CD4-positive, alpha-beta T cell treated with Interleukin-15 for 4 hours (primary cell): ENCODE measurements at regions not wholly inside any gene's neighbourhood (a gene's known extent, or its start where the extent isn't known, plus 50 kb on each side); places are given as distances from the start of the nearest gene placed in this dataset.

Experiments used
- DNase-seq: peaks from one replicate; pipeline ENCODE4 v3.0.0-alpha.2; 2020; ENCODE audit warnings: low spot score

DNA sequence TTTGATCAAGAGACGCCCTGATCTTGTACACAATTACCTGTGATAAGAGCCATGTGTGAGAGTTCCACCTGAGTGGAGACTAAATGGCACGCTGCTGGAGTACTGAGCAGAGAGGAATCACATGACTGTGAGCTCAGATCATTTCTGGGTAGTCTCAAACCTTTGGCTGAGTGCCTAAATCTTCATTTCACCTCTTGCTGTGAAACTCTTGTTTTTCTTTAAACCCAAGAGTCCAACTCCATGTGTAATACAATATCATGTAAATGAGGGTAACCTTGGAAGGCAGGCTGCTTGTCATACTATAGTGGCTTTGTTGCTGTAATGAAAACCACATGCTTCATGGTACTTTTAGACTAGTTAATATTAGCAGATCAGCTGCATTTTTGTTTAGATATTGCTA is 156.9 kb downstream of the CAND1 start:
- no peak for DNase-seq

DNA sequence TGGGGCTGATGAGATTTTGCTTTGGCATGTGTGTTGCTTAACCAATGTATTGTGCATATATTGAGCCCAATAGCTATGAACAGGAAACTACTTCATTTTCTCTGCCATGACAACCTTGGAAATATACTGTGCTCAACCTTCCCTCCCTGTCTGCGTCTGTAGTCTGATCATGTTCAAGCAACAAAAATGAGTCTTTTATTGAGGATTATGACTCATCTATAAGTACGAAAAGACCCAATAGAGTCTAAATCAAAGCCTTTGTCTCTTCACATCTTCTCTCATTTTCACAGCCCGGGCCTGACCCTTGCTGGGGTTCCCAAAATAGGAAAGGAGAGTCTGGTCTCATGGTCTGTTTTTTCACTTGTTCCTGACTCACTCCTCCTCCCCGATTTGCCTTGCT is 158.2 kb downstream of the CAND1 start:
- DNase-seq = no peak

DNA sequence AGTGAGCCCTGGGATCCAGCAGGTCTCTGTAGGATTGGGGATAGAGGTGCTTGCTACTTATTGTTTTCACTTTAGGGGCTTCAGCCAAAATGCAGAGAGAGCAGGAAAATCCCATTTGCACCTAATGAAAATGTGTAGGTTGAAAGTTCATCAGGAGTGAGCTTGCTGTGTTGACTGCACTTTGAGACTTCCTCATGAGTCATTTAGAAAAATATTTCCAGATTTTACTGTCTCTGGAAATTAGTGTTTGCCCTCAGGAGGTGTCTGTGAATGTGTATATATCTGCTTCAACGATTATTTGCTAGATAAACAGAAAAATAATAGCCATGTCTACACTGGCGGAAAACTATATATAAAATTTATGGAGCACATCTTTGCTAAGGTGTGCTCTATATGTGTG is 159.3 kb downstream of the CAND1 start:
- no peak for DNase-seq

DNA sequence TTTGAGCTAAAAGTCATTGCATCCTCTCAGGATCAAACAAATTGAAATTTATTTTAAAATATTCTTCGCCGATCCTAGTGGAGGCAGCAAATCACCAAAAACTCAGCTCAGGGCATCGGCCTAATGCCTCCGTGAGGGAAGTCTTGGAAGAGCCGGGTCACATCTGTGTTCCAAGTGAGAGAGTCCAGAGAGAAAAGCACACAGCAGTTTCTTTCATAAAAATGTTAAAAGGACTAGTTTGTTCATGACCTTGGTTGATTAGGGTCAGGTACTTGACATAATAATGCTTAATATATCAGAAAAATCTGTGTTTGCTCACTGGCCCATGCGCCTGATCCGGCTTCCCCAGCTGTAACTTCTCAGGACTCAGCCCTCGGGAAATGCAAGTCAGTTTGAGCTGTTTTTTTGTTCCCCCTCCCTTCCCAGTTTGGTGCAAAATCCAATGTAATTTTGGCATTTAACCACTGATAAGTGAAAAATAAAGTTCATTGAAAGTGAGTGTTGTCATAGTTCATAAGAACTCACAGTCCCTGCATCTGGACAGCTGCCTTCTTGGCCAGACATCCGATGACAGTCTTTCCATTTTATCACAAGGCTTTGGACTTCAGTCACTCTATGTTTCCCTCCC is 161.7 kb downstream of the CAND1 start:
- DNase-seq = no peak

DNA sequence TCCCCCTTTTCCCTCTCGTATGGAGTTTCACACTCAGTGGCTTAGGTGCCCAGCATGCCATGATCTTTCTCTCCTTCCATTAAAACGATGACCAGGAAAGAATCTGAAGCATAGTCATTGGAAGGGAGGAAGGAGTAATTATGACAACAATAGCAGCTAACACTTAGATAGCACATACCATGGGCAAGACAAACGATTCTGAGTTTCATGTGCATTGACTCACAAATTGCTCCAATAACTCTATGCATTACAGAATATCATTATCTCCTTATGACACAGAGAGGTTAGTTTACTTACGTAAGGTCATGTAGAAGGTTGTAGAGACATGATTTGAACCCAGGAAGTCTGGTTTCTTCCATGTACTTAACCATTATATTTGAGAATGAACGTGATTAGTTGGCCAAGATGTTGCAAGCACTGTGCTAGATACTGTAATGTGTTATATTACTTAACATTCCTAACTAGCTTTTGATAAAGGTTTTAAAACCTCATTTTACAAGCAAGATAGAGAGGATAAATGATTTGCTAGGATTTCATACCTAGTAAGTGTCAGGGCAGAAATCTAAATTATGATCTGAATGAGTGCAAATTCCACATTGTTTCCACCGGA is 162.4 kb downstream of the CAND1 start:
- no peak for DNase-seq

DNA sequence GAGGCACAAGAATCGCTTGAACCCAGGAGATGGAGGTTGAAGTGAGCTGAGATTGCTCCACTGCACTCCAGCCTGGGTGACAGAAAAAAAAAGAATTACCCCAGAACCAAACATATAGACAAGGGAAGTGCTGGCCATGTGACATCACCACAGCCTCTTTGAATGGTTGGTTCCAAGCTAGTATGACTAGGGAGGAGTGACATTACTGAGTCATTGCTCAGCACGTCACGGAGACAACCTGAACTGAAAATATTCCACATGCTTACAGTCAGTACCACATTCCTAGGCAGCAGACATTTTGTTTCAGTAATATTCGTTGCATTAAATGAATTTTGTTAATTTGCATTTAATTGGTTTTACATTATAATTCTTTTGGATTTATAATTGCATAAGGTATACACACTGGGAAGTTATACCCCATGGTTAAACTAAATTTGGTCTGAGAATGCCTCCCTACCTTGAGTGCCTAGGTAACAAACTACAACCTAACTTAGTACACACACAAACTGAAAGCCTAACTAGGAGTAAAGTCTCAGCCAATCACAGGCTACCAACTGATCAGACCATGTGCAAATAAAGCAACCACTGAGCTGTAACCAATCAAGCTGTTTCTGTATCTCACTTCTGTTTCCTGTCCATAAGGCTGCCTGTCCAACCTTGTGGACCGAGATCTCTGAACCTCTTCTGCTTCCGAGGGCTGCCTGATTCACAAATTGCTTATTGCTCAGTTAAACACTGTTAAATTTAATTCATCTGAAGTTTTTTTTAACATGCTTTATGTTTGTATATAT is 164.4 kb downstream of the CAND1 start:
- no peak for DNase-seq

DNA sequence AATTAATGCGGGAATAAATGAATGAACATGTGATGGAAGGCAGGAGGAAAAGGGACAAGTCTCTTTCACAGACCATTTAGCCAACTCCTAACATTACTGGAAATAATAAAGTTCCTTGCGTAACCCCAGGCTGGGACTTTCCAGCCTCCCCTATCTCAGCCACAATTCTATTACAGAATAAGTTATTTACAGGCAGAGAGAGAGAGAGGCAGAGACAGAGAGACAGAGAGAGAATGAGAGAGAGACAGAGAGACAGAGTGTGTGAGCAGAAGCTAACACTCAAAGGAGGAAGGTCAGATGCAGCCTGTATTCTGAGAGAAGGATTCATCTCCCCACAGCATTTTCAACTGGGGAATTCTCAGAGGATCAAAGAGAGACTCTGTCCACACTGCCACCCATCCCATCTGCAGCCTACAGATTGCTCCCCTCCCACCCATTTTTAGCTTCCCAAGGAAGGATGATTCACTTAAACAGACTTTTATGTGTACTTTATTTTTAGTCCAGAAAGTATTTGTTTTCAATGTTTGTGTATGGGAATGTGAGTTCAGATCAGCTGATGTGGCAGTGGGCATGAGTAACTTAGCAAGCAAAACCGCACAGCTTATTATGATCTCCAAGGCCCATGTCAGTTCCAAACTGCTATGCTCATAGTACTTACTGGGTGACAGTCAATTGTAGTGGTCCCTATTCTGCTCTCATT is 165.7 kb downstream of the CAND1 start:
- DNase-seq = no peak

DNA sequence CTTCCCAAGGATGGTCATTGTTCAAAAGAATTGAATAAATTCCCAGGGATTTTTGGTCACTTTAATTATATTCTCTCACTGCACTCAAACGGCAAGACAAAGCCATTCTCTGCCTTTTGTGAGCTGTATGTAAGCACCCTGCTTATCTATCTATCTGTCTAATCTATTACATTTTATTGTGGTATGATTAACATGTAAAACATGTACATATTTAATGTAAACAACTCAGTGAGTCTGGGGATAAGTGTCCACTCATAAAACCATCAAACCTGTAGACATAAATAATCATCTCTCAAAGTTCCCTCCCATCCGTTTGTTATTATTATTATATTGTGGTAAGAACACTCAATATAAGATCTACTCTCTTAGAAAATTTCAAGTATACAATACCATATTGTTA is 167.1 kb downstream of the CAND1 start:
- DNase-seq = no peak

DNA sequence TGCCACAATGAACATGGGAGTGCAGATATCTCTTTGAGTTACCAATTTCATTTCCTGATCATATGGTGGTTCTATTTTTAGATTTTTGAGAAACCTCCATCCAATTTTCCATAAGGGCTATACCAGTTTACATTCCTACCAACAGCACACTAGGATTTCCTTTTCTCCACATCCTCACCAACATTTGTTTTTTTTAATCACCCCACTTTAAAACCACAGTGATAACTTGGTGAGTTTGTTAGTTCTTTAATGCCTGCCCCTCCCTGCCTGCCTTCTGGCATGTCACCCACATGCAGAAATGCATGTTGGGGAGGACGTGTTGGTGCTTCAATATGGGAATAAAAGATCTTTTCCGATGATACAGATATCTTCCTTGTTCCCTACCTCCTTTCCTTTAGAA is 167.9 kb downstream of the CAND1 start:
- DNase-seq = no peak

DNA sequence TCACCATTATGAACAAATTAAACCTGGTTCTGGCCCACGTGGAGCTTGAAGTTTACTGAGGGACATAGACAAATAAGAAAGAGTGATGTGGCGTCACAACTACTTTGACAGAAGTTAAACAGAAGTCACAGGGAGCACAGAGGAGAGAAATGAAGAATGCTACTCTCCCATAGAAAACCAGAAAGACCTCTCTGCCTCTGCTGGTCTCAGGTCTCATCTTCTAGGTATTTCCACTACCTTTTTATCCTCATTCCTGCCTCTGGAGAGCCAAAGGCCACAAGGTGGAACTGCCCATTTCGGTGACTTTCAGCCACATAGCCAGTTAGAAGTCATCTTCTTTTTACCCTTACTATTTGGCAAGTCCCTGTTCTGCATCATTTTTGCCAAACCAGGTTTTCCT is 170.5 kb downstream of the CAND1 start:
- DNase-seq = no peak

DNA sequence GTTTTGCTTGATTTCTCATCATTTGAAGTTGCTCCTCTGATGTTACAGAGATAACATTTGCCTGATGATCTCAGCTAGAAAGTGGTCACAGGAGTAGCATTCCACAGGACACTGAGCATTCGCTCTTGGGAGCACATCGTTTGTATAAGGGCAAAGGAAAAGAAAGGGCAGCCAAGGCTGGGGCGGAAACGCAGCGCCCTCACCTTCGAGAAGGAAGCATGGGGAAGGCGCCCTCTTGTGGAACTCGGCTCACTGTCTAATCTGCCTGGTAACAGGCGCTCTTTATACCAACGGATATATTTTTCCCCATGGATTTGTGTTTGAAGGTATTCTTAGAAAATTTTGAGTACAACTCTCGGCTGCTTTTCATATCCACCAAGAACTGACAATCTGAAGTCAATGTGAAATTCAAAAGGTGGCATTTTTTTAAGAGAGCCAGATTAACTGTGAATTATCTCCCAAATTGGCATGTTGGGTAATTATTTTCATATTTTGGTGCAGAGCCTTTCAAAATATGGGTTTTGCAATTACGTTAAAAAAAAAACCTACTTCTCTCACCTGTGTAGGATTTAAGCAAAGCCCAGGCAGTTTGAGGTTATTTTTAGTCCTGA is 172.7 kb downstream of the CAND1 start:
- peak; percentile 74 for DNase-seq

DNA sequence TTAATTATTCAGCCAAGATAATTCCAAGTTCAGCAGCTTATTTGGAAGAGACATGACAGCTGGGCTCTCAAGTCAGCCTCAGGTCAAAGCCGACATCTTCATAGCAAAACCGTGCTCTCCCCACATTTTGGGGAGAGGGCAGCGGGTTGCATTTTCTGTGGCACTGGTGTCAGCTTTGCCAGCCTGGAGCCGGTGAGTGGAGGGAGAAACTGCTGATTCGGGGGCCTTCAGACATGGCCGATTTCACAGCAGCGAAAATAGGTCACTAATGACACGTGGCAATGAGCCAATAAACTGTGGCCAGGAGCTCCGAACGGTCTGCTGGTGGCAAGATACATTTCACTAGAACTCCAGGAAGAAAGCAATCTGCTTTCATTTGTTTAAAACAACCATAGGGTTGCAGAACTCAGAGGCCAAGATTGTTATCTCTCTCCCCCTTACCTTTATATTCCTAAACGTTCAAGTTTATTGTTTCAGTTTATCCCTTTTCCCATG is 173.2 kb downstream of the CAND1 start:
- DNase-seq = no peak

DNA sequence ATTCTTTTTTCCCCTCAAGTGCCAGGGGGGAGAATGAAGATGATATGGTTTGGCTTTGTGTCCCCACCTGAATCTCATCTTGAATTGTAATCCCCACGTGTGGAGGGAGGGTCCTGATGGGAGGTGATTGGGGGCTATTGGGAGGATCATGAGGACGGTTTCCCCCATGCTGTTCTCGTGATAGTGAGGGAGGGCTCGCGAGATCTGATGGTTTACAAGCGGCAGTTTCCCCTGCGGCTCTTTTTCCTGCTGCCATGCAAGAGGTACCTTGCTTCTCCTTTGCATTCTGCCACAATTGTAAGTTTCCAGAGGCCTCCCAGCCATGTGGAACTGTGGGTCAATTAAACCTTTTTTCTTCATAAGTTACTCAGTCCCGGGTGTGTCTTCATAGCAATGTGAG is 173.7 kb downstream of the CAND1 start:
- DNase-seq = no peak

DNA sequence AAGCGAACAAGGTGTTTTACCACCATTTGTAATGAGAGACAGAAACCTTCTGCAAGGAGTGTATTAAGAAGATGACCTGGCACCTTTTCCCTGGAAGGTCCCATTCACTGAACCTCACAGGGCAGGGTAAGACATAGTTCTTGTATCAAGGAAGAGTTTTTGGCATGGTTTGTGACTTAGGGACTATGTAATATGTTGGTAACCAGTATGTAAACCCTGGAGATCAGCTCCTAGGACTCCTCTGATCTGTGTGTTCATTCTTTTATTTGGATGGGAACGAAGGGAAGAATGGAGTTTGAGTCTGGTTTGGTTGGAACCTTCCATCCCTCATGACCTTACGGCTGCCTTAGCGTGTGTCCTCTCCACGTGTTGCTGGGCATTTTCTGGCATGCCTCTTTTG is 175.4 kb downstream of the CAND1 start:
- DNase-seq = no peak

DNA sequence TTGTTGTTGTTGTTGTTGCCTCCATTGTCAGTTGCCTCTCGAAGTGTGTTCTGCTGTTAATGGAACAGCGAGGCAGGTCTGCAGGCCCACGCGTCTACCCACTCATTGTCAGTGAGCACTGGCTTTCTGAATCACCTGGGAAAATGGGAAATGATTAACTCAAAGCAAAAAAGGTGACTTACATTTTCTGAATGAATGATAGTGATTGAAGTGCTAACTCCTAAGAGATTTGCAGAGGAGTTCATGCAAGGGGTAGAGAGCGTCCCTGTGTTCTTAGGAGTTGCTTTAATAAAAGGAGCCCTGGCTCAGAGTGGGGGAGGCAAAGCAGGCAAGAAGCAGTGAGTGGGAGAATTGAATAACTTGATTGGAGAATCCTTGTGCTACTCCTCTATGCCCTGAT is 177.6 kb downstream of the CAND1 start:
- no peak for DNase-seq

DNA sequence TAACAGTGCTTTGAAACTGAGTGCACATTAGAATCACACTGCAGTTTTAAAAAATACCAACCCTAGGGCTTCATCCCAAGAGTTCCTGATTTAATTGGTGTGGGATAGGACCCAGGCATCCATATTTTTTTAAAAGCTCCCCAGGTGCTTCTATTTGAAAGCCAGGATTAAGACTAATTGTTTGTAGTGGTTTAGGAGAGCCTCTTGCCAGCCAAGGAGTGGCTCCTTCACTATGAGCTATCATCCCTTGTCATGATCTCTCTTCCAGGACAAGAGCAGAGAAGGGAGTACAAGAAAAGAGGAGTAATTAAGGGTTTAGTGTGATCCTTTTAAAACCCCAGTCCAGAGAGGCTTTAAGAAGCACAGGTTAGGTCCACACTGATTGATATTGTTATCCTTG is 178.0 kb downstream of the CAND1 start:
- no peak for DNase-seq

DNA sequence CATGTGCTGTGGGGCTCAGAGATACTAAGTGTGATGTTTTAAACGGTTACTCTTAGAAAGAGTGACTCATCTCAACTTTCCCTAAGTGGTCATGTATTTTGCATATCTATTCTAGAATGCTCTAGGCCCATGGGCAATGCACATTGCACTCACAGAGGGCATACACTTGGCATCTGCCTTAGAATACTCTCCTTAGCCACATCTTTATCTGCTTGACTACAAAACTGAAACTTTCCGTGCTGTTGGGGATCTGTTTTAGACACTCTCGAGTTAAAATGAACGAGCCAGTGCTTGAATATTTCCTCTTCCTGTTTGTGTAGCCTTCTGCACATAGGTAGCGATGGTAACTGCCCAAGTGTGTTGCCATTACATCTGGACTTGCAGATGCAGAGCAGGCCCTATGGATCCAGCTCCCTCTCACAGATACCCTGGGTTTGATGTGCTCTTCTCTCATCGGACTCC is 180.5 kb downstream of the CAND1 start:
- peak; percentile 39 for DNase-seq

DNA sequence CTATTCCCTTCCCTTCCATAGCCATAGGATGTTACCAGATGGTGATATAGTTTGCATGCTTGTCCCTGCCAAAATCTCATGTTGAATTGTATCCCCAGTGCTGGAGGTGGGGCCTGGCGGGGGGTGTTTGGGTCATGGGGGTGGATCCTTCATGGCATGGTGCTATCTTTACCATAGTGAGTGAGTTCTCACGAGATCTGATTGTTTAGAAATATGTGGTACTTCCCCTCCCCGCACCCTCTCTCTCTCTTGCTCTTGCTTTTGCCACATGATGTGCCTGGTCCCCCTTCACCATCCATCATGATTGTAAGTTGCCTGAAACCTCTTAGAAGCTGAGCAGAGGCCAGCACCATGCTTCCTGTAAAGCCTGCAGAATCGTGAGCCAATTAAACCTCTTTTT is 181.3 kb downstream of the CAND1 start:
- no peak for DNase-seq

DNA sequence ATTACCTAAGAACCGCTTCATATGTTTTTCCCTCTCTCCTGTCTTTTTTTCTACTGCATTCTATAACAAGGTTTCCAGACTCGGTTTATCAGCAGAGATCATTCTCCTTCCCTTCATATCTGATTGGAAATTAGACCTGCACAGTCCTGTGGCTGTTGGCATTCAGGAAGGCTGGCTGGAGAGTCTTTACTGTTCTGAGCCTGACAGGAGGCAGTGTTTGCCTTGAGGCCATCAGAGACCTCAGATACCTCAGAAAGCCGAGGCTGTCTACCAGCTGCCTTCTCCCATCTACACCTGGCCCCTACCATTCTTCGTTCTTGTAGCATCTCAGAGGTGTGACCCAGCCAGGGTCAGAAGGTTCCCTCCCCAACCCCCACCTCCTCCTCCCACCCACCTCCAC is 182.0 kb downstream of the CAND1 start:
- no peak for DNase-seq

DNA sequence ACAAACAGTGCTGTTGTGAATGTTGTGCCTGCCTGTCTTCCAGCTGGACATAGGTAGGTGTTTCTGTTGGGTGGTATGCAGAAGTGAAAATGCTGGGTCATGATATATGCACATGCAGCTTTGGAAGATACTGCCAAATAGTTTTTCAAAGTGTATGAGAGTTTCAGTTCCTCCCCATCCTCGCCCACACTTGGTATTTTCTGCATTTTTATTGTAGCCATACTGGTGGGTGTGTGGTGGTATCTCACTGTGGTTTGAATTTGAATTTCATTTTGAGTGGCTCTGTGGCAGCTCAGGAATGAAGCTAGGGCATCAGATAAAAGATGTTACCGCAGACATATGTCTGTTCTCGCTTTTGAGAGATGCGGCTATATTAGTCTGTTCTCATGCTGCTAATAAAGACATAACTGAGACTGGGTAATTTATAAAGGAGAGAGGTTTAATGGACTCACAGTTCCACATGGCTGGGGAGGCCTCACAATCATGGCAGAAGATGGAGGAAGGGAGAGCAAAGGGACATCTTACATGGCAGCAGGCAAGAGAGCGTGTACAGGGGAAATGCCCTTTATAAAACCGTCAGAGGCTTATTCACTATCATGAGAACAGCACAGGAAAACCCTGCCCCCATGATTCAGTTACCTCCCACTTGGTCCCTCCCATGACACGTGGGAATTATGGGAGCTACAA is 183.1 kb downstream of the CAND1 start:
- no peak for DNase-seq

DNA sequence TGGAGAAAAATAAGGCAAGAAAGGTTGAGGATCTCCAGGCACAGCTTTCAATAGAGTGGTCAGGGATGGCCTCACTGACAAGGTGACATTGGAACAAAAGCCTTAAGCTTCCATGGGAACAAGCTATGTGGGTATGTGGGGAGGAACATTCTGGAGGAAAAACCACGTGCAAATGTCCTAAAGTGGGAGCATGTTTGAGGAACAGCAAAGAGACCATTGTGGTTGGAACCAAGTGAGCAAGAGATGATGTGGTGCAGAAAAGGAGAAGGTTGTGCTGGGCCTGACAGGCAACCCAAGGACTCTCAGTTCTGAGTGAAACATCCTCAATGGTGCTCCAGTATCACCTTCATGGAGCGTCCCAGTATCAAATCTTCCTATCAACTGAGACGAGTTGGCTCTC is 184.0 kb downstream of the CAND1 start:
- no peak for DNase-seq

DNA sequence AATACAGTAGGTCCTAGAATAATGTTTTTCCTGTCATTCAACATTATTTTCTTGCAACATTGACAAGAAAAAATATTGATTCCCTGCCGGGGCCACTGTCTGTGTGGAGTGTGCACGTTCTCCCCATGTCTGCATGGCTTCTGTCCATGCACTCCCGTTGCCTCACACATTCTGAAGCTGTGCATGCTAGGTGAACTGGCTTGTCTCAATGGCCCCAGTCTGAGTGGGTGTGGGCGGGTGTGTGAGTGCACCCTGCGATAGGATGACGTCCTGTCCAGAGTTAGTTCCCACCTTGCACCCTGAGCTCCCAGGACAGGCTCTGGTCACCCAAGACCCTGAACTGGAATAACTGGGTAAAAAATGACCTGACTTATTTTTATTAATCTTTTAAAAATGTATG is 186.1 kb downstream of the CAND1 start:
- DNase-seq = no peak
